ENCODE measurements at regions not wholly inside any gene's neighbourhood (a gene's known extent, or its start where the extent isn't known, plus 50 kb on each side); places are given as distances from the start of the nearest gene placed in this dataset.
A peak's percentile ranks its signal among the peaks of the same experiment; 100 is the strongest.
"Not testable (repeated sequence)": the region's sequence is repeated elsewhere in the genome, so short reads cannot be mapped to it uniquely, and the experiment has no call there.

DNA sequence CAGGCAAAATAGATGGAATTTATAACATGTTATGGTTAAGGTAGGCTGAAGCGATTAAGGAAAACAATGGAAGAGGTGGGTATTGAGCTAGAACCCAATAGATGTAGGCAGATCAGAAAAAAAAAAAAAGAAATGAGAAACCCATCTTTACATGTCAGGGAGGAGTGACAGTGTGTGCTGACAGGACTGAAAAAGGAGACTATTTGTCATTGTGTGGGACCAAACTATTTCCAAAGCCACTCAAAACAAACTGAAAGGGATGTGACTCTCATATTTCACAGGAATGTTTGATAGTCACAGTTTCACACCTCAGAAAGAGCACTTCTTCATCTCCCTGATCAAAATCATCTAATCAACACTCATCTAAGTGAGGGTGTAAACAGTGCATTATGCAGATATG lies 122.3 kb upstream of the KIF2A start (continued):
- TF ChIP-seq, protein P1, sequence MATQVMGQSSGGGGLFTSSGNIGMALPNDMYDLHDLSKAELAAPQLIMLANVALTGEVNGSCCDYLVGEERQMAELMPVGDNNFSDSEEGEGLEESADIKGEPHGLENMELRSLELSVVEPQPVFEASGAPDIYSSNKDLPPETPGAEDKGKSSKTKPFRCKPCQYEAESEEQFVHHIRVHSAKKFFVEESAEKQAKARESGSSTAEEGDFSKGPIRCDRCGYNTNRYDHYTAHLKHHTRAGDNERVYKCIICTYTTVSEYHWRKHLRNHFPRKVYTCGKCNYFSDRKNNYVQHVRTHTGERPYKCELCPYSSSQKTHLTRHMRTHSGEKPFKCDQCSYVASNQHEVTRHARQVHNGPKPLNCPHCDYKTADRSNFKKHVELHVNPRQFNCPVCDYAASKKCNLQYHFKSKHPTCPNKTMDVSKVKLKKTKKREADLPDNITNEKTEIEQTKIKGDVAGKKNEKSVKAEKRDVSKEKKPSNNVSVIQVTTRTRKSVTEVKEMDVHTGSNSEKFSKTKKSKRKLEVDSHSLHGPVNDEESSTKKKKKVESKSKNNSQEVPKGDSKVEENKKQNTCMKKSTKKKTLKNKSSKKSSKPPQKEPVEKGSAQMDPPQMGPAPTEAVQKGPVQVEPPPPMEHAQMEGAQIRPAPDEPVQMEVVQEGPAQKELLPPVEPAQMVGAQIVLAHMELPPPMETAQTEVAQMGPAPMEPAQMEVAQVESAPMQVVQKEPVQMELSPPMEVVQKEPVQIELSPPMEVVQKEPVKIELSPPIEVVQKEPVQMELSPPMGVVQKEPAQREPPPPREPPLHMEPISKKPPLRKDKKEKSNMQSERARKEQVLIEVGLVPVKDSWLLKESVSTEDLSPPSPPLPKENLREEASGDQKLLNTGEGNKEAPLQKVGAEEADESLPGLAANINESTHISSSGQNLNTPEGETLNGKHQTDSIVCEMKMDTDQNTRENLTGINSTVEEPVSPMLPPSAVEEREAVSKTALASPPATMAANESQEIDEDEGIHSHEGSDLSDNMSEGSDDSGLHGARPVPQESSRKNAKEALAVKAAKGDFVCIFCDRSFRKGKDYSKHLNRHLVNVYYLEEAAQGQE (IDR thresholded peaks at IDR 0.05) = no peak

- no peak overlapping the region for H3K27ac ChIP-seq
- H3K4me1 ChIP-seq = no peaks in the 10 kb centered on the region
- no peaks in the 10 kb centered on the region for H3K9me3 ChIP-seq
- ChIA-PET CTCF (no interaction called here), POLR2A (no interaction called here)
- ATAC-seq = no peak
- H3K4me2 ChIP-seq = no peak overlapping the region
- DNase-seq (ENCODE audit: low read depth in 1 of 2, low spot score in 1 of 2) = no peak
- TF ChIP-seq RARB (CRISPR knock-in tag; IDR thresholded peaks at IDR 0.05) (no peak), MAFK (IDR thresholded peaks at IDR 0.05; ENCODE audit: partially characterized antibody) (peak; percentile 33)
- no peak for FAIRE-seq
- H3K4me3 ChIP-seq = no peak overlapping the region
- 57% methylated on average over 1 of the region's 1 CpG for WGBS (ENCODE audit: missing lambda C conversion rate)
Observed at GRCh38 chr5:62184444-62184843, 121.6 kb upstream of the KIF2A start.

DNA sequence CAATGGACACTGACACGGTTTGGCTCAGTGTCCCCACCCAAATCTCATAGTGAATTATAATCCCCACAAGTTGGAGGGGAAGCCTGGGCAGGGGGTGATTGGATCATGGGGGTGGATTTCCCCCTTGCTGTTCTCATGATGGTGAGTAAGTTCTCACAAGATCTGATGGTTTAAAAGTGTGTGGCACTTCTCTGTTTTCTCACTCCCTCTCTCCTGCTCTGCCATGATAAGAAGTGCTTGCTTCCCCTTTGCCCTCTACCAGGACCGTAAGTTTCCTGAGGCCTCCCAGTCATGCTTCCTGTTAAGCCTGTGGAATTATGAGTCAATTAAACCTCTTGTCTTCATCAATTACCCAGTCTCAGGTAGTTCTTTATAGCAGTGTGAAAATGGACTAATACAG lies 115.8 kb upstream of the KIF2A start:
- Histone ChIP-seq H3K4me2 (no peak overlapping the region), H3K27ac (no peak overlapping the region), H3K4me3 (no peak overlapping the region), H3K9me3 (peaks cover 13% of the 10 kb centered on the region; the same call in 1 of the 3 replicates), H3K4me1 (no peaks in the 10 kb centered on the region)
- ATAC-seq = no peak
- WGBS (ENCODE audit: missing lambda C conversion rate) = 35% methylated on average over 2 of the region's 2 CpGs
- no peak for DNase-seq (ENCODE audit: low read depth in 1 of 2, low spot score in 1 of 2)
- CTCF ChIA-PET = no interaction called here
- TF ChIP-seq SMC3 (IDR thresholded peaks at IDR 0.05) (no peak), TP53 (CRISPR knock-in tag; IDR thresholded peaks at IDR 0.05) (no peak), NFE2L2 (conservative IDR thresholded peaks at IDR 0.05; ENCODE audit: low read length) (no peak)
- FAIRE-seq = no peak
- POLR2A ChIA-PET = no interaction called here

GRCh38 chr5:62190931-62191330 lies 115.1 kb upstream of the KIF2A start:
- no peaks in the 10 kb centered on the region for H3K4me1 ChIP-seq
- no peak for TF ChIP-seq HDAC2 (IDR thresholded peaks at IDR 0.05)
- peak; percentile 91 for TF ChIP-seq MAFK (IDR thresholded peaks at IDR 0.05; ENCODE audit: partially characterized antibody)
- TF ChIP-seq ZC3H11A (IDR thresholded peaks at IDR 0.05) = no peak
- TF ChIP-seq, protein P2, sequence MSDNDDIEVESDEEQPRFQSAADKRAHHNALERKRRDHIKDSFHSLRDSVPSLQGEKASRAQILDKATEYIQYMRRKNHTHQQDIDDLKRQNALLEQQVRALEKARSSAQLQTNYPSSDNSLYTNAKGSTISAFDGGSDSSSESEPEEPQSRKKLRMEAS (IDR thresholded peaks at IDR 0.05) = no peak
- TF ChIP-seq, protein P3, sequence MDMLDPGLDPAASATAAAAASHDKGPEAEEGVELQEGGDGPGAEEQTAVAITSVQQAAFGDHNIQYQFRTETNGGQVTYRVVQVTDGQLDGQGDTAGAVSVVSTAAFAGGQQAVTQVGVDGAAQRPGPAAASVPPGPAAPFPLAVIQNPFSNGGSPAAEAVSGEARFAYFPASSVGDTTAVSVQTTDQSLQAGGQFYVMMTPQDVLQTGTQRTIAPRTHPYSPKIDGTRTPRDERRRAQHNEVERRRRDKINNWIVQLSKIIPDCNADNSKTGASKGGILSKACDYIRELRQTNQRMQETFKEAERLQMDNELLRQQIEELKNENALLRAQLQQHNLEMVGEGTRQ (IDR thresholded peaks at IDR 0.05) = no peak
- H3K9me3 ChIP-seq = peaks cover 13% of the 10 kb centered on the region; the same call in 1 of the 3 replicates
- H3K27ac ChIP-seq = no peak overlapping the region
- H3K4me2 ChIP-seq = no peak overlapping the region
- 0% methylated on average over 1 of the region's 1 CpG for WGBS (ENCODE audit: missing lambda C conversion rate)
- no peak for FAIRE-seq
- no peak for DNase-seq (ENCODE audit: low read depth in 1 of 2, low spot score in 1 of 2)
- CTCF ChIA-PET = interaction anchor here (0.6 kb wide), 1 partner anchor 1080 kb away, joined by 4 read pairs; no protein-coding TSS in a partner anchor
- POLR2A ChIA-PET = no interaction called here
- no peak for ATAC-seq
- no peak overlapping the region for H3K4me3 ChIP-seq

GRCh38 chr5:62192958-62193357 lies 113.0 kb upstream of the KIF2A start:
- no peak for TF ChIP-seq SMC3 (IDR thresholded peaks at IDR 0.05)
- peak; percentile 49 for TF ChIP-seq ZFP36 (IDR thresholded peaks at IDR 0.05; ENCODE audit: borderline replicate concordance, partially characterized antibody)
- WGBS (ENCODE audit: missing lambda C conversion rate) = 5% methylated on average over 1 of the region's 1 CpG
- Histone ChIP-seq H3K4me1 (no peaks in the 10 kb centered on the region), H3K4me3 (no peak overlapping the region), H3K9me3 (peaks cover 13% of the 10 kb centered on the region; the same call in 1 of the 3 replicates), H3K27ac (no peak overlapping the region), H3K4me2 (no peak overlapping the region)
- ATAC-seq (no peak), DNase-seq (ENCODE audit: low read depth in 1 of 2, low spot score in 1 of 2) (no peak), FAIRE-seq (no peak)
- ChIA-PET CTCF (no interaction called here), POLR2A (no interaction called here)

GRCh38 chr5:62196532-62196931 lies 109.5 kb upstream of the KIF2A start:
- WGBS (ENCODE audit: missing lambda C conversion rate) = 2% methylated on average over 5 of the region's 5 CpGs
- POLR2A ChIA-PET; ATAC-seq; H3K4me2 ChIP-seq; H3K27ac ChIP-seq; CTCF ChIA-PET; FAIRE-seq; H3K4me3 ChIP-seq; DNase-seq (ENCODE audit: low read depth in 1 of 2, low spot score in 1 of 2); H3K4me1 ChIP-seq: not testable (repeated sequence)
- peaks cover 13% of the 10 kb centered on the region; the same call in 1 of the 3 replicates for H3K9me3 ChIP-seq
